ENCODE measurements at regions not wholly inside any gene's neighbourhood (a gene's known extent, or its start where the extent isn't known, plus 50 kb on each side); places are given as distances from the start of the nearest gene placed in this dataset.

GRCh38 chr10:51023636-51024035 is 50.7 kb upstream of the PRKG1 start:
- Histone ChIP-seq H3K27ac (no peak overlapping the region), H3K4me1 (replicated peaks in 1 of 2) (peaks cover 7 to 14% of the 10 kb centered on the region in 2 donors), H3K4me3 (no peak overlapping the region)
- ATAC-seq (replicated peaks in 6 of 8), result no peak
- in situ Hi-C loops (cut with MboI; ENCODE audit: low pct_unique_long_range_greater_than_20kb in 2 of 9, low sequenced_read_pairs in 9 of 9, unreplicated experiment in 9 of 9), result loop anchor here in 3 of 9 experiments (25.0 kb wide), 2 partner anchors 939 to 1189 kb away; no protein-coding TSS in a partner anchor
